HUES6 (cell line): ENCODE measurements at regions not wholly inside any gene's neighbourhood (a gene's known extent, or its start where the extent isn't known, plus 50 kb on each side); places are given as distances from the start of the nearest gene placed in this dataset.

Experiments
- H3K27ac ChIP-seq: 2 replicates; pipeline ENCODE4 v1.7.0; 2013; ENCODE audit warnings: low read depth, mild to moderate bottlenecking, low read length, inconsistent platforms
- H3K27me3 ChIP-seq: 2 replicates; pipeline ENCODE4 v1.6.1; 2013; ENCODE audit warnings: low read length; ENCODE audit not compliant: control insufficient read depth, insufficient read depth
- H3K36me3 ChIP-seq: 2 replicates; pipeline ENCODE4 v1.6.1; 2013; ENCODE audit warnings: low read length; ENCODE audit not compliant: control insufficient read depth, insufficient read depth
- H3K4me1 ChIP-seq: 2 replicates; pipeline ENCODE4 v1.6.1; 2013; ENCODE audit warnings: low read length; ENCODE audit not compliant: control insufficient read depth, insufficient read depth
- H3K4me3 ChIP-seq: 2 replicates; pipeline ENCODE4 v1.5.1; 2013; ENCODE audit warnings: low read depth, low read length
- H3K9ac ChIP-seq: one replicate; pipeline ENCODE4 v1.6.1; 2013; ENCODE audit warnings: mild to moderate bottlenecking, low read length
- H3K9me3 ChIP-seq: 2 replicates; pipeline ENCODE4 v1.6.1; 2013; ENCODE audit warnings: low read depth, low read length; ENCODE audit not compliant: control insufficient read depth, insufficient read depth

GRCh38 chr11:8321876-8322275 lies 58.2 kb upstream of the LMO1 start:
- H3K4me3 ChIP-seq = no peak overlapping the region
- no peaks in the 10 kb centered on the region for H3K4me1 ChIP-seq
- H3K9me3 ChIP-seq = peaks cover 5% of the 10 kb centered on the region; the same call in 1 of the 2 replicates
- H3K9ac ChIP-seq = no peak overlapping the region
- H3K27me3 ChIP-seq = peaks cover 4% of the 10 kb centered on the region
- no peaks in the 10 kb centered on the region for H3K36me3 ChIP-seq
- no peak overlapping the region for H3K27ac ChIP-seq

- no peaks in the 10 kb centered on the region for H3K4me1 ChIP-seq
- H3K4me3 ChIP-seq = no peak overlapping the region
Observed at GRCh38 chr11:8320076-8320475, 56.4 kb upstream of the LMO1 start.

GRCh38 chr11:8318536-8318935 lies 54.9 kb upstream of the LMO1 start:
- Histone ChIP-seq H3K36me3 (no peaks in the 10 kb centered on the region), H3K4me3 (no peak overlapping the region), H3K27me3 (peaks cover 4% of the 10 kb centered on the region)

More at GRCh38 chr11:8320076-8320475, 56.4 kb upstream of the LMO1 start:
- H3K27ac ChIP-seq = no peak overlapping the region
- no peaks in the 10 kb centered on the region for H3K36me3 ChIP-seq
- no peak overlapping the region for H3K9ac ChIP-seq
- H3K27me3 ChIP-seq = peaks cover 4% of the 10 kb centered on the region
- peaks cover 5% of the 10 kb centered on the region; the same call in 1 of the 2 replicates for H3K9me3 ChIP-seq

GRCh38 chr11:8317159-8317558 lies 53.5 kb upstream of the LMO1 start:
- H3K27ac ChIP-seq = no peak overlapping the region

More at GRCh38 chr11:8318536-8318935, 54.9 kb upstream of the LMO1 start:
- Histone ChIP-seq H3K9ac (no peak overlapping the region), H3K9me3 (peaks cover 5% of the 10 kb centered on the region; the same call in 1 of the 2 replicates), H3K4me1 (no peaks in the 10 kb centered on the region), H3K27ac (no peak overlapping the region)

GRCh38 chr11:8315954-8316353 lies 52.3 kb upstream of the LMO1 start:
- no peaks in the 10 kb centered on the region for H3K4me1 ChIP-seq
- H3K4me3 ChIP-seq = no peak overlapping the region
- H3K27me3 ChIP-seq = peaks cover 7% of the 10 kb centered on the region
- H3K27ac ChIP-seq = no peak overlapping the region
- H3K36me3 ChIP-seq = no peaks in the 10 kb centered on the region
- H3K9ac ChIP-seq = no peak overlapping the region
- H3K9me3 ChIP-seq = no peaks in the 10 kb centered on the region

More at GRCh38 chr11:8317159-8317558, 53.5 kb upstream of the LMO1 start:
- Histone ChIP-seq H3K27me3 (peaks cover 5% of the 10 kb centered on the region), H3K9me3 (peaks cover 3% of the 10 kb centered on the region; the same call in 1 of the 2 replicates), H3K4me3 (no peak overlapping the region), H3K36me3 (no peaks in the 10 kb centered on the region), H3K9ac (no peak overlapping the region), H3K4me1 (no peaks in the 10 kb centered on the region)

GRCh38 chr11:8315463-8315862 lies 51.8 kb upstream of the LMO1 start:
- H3K9ac ChIP-seq = no peak overlapping the region
- no peak overlapping the region for H3K4me3 ChIP-seq

GRCh38 chr11:8314916-8315315 lies 51.2 kb upstream of the LMO1 start:
- Histone ChIP-seq H3K36me3 (no peaks in the 10 kb centered on the region), H3K27ac (no peak overlapping the region), H3K9ac (no peak overlapping the region), H3K4me3 (no peak overlapping the region), H3K9me3 (no peaks in the 10 kb centered on the region), H3K27me3 (peaks cover 3% of the 10 kb centered on the region), H3K4me1 (no peaks in the 10 kb centered on the region)

More at GRCh38 chr11:8315463-8315862, 51.8 kb upstream of the LMO1 start:
- peaks cover 7% of the 10 kb centered on the region for H3K27me3 ChIP-seq
- no peaks in the 10 kb centered on the region for H3K36me3 ChIP-seq
- H3K9me3 ChIP-seq = no peaks in the 10 kb centered on the region
- H3K4me1 ChIP-seq = no peaks in the 10 kb centered on the region
- no peak overlapping the region for H3K27ac ChIP-seq

GRCh38 chr11:8313504-8314090 lies 49.9 kb upstream of the LMO1 start:
- H3K36me3 ChIP-seq = no peaks in the 10 kb centered on the region
- no peak overlapping the region for H3K4me3 ChIP-seq
- H3K27me3 ChIP-seq = peaks cover 3% of the 10 kb centered on the region
- no peaks in the 10 kb centered on the region for H3K4me1 ChIP-seq
- H3K9me3 ChIP-seq = no peaks in the 10 kb centered on the region
- no peak overlapping the region for H3K27ac ChIP-seq
- H3K9ac ChIP-seq = no peak overlapping the region
